Activated gamma-delta T cell treated with Interleukin-2 at 50 U/mL for 16 hours (primary cell): ENCODE measurements at regions not wholly inside any gene's neighbourhood (a gene's known extent, or its start where the extent isn't known, plus 50 kb on each side); places are given as distances from the start of the nearest gene placed in this dataset.

Source experiments
- DNase-seq: peaks from one replicate; pipeline ENCODE4 v3.0.0-alpha.2; 2020

DNA sequence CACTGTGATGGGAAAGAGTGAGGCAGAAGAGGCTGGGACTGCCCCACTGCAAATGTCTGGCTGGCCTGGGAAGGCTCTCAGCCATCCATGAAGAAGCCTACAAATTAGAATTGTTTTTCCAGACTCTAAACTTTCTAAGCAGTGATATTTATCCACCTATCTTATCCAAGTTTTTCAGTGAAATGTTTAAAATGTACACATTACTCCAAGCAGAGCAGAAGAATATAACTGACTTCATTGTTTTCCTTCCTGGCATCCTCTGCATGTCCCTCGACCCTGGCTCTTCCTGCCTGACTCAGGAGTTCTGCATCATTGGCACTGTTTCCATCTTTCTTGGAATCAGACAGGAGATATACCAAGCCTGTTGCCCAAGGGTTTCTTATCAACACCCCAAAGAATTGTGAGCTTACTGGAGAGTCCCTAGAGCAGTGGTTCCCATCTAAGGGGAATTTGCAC is 401.5 kb upstream of the PROK2 start:
- DNase-seq = no peak

DNA sequence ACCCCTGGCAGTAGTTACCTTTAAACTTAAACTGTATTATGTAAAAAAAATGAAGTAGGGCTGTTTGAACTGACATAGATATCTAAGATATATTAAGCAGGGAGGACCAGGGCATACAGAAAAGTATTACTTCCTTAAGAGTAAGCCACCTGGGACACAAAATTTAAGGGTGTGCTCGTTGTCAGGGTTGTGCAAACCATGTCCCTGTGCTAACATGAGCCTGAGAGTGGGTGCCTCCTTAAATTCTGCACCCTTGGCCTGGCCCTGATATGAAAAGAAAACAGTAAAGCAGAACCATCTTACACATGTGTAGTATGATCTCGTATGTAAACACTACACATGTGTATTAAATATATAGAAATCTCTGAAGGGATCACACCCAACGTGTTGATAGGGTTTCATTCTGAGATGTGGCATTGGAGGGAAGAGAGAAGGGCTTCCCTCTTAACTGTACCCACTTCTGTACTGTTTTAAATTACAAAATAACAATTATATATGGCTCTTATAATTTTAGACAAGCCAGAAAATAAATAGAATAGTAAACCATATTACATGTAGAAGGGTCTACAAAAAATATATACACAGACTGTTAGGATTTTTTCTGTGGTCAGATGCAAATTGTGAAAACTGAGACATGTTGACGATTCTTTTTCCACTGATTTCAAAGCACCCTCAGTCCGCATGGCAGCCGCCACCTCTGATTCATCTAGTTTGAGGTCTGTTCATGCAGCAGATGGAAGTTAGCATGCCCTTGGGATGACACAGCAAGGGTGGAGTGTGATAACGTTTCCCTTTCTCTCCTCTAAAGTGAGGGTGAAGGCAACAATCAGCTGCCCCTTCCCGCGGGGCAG is 400.8 kb upstream of the PROK2 start:
- DNase-seq = no peak

DNA sequence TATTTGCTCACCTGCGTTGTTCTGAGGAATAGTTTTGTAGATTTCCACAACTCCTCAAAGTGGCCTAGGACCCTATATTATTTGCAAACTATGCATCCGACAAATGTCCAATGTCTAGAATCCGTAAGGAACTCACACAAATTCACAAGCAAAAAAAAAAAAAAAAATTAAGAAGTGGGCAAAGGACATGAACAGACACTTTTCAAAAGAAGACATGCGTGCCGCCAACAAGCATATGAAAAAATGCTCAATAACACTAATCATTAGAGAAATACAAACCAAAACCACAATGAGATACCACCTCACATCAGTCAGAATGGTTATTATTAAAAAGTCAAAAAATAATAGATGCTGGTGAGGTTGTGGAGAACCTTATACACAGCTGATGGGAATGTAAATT is 398.5 kb upstream of the PROK2 start:
- no peak for DNase-seq

DNA sequence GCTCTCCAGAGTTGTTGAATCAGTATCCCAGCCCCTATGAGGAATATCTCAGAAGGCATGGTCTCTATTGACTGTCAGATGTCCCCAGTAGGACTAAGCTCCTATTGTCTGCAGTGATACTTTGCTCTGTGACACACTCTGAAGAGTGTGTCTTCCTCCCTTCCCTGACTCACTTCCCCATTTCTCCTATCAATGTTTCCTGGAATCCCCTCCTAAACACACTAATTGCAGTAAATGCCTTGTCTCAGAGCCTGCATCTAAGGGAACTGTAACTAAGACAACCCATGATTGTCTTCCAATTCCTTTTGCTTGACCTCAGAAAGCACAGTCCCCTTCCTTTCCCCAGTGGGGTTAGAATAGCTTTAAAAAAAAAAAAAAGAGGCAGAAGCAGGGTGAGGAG is 397.3 kb upstream of the PROK2 start:
- DNase-seq = no peak

GRCh38 chr3:72181251-72181650 is 396.3 kb upstream of the PROK2 start:
- DNase-seq = no peak

DNA sequence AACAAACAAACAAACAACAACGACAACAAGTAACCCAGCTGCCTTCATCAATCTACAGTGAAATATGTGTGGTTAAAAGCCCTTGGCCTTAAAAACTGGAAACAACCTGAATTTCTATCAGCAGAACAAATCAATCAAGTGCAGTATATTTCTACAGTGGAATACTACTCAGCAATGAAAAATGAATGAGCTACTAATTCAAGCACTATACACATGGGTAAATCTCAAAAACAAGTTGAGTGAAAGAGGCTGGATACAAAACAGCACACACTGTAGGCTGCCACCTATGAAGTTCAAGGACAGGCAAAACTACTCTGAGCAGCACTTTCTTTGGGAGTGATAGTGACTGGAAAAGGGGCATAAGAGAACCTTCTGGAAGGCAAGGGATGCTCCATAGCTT is 395.5 kb upstream of the PROK2 start:
- no peak for DNase-seq

DNA sequence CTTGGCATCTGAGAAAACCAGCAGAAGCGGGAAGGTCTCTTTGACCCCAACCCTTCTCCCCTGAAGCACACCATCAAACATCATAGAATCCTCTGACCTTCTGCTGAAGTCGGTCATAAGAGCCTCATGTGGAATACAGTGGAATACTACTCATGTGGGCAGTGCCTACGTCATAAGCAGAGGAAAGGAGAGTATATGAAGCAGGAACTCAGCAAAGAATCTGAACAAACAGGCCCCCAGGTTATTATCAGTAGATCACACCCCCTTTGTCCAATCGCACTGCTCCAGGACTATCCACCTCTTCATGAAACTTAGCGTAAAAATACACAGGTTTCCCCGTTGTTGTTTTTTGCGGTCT is 394.1 kb upstream of the PROK2 start:
- no peak for DNase-seq

GRCh38 chr3:72178463-72179106 is 393.6 kb upstream of the PROK2 start:
- no peak for DNase-seq

DNA sequence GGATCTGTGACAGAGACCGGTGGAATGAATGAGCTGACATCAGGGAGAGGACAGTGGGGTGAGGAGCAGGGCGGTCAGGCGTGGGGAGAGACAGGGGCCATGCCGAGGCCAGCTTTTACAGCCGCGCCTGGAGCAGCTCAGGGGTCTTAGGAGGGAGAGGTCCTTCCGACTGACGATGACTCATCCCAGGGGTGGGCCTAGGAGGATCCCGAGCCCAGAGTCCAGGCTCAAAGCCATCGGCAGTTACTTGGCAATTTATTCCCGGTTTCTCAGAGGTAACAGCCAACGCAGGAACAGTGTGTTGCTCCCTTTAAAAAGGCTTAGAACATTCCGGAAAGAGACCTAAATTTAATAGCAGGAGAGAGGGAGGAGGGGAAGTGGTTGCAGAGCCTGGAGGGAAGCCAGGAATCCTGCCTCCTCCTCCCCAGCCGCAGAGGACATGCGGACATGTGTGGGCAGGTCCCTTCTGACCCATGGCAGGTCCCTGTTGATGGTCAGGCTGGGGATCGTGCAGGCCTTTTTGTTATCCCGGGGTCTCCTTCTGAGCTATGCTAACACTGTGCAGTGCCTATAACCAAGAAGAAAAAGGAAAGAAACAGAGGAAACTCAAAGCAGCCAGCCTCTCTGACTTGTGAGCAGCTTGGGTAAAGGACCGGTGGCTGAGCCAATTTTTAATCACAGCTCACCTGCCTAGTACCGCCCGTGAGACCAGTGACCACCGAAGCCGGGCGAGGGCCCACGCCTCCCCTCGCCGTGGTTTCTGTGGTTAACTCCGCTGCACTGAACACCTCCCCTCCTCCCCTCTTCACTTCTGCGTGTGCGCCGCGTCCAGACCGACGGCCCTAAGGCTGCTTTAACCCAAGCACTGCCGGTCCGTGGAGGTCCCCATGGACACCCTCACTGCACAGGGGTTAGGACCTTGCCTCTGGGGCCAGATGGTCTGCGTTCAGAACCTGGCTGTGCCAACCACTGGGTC is 392.4 kb upstream of the PROK2 start:
- no peak for DNase-seq

DNA sequence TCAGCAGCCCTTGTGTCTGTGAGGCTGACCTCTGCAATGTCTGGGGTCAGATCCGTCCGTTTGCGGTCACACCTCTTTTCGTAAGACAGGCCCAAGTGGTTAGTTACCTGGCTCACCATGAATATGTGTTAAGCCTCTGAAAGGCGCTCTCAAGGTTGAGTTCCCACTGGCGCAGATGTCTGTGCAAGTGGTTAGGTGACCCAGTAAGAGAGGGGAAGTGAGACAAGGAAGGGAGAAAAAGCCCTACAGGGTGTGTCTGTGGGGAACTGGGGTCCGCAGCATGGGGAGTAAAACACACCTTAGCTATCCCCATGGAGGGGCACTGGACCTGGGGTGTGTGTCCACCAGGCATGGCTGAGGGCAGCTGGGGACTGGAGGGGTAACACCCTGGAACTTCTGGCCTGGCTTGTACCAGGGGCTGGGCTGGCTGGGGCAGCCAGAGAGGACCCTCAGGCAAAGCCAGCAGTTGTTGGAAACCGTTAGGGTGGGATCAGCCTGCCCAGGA is 391.6 kb upstream of the PROK2 start:
- DNase-seq = no peak

DNA sequence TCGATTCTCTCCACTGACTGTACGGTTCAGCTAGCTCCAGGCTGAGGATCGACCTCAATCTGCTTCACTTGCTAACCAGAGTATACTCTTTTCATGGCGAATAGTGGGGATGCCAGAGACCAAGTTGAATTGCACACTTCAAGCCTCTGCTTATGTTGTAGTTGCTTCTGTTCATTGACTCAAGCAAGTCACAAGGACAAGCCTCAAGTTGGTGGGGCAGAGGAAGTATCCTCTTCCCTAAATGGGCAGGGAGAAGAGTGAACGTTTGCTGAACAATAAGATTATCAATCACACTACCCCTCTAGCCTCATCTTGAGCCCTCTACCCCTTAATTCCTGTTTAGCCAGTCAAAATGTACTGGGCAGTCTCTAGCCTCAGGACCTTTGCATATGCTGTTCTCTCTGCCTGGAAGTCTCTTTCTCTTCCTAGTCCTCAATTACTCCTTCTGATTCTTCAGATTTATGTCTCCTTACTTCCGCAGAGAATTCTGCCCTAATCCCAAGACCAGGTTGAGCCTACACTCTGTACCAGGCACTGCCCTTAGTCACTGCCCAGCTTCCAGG is 390.4 kb upstream of the PROK2 start:
- no peak for DNase-seq

GRCh38 chr3:72174890-72175289 is 389.9 kb upstream of the PROK2 start:
- no peak for DNase-seq

GRCh38 chr3:72174040-72174439 is 389.1 kb upstream of the PROK2 start:
- DNase-seq = no peak

DNA sequence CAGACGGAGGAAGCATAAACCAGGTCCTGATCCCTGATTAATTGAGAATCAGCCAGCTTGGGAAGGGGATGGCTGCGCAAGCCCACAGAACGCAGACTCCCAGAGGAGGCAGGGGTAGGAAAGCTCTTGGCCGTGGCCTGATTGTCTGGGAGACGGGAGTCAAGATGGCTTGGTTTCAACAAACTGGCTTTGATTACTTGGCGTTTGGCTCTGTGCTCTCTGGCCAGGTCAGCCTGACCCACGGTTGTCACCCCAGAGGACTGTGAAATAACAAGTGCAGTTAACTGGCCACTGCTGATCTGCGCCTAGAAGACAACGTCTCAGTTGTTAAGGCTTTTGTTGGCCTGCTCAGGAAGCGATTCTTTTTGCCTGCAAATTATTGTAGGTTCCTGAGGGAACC is 387.0 kb upstream of the PROK2 start:
- no peak for DNase-seq

DNA sequence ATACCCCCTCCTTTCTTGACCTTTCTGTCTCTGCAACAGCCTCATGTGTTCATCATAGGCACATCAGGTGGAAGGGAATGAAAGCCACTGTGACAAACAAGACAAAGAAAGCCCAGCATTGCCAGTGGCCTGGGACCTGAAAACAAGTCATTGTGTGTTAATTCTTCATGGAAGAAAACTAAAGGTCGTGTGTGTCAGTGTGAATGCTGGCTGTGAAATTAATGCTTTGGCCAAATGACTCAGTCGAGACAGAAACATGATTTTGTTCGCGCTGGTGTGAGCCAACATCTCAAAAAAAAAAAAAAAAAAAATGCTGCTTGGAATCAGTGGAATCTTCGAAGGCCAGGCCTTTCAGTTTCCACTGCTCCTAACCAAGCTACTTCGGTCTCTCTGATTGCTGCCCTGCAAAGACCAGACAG is 386.5 kb upstream of the PROK2 start:
- DNase-seq = no peak

- no peak for DNase-seq
Observed at GRCh38 chr3:72169561-72170472, 384.9 kb upstream of the PROK2 start.

DNA sequence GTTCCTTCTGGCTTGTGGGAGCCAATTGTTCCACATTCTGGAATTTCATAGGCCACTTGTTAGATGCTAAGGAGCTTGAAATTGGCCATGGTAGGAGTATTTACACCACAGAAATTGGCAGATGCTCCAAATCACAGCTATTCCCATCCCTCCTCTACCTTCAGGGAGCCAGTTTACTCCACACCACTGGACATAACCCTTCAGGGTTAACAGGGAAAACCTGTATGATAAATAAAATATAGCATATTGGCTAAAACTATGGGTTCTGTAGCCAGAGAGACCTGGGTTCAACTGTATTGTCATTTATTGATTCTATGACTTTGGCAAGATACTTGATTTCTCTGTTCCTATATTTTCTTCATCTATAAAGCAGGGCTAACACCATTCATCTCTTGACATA is 384.2 kb upstream of the PROK2 start:
- no peak for DNase-seq

DNA sequence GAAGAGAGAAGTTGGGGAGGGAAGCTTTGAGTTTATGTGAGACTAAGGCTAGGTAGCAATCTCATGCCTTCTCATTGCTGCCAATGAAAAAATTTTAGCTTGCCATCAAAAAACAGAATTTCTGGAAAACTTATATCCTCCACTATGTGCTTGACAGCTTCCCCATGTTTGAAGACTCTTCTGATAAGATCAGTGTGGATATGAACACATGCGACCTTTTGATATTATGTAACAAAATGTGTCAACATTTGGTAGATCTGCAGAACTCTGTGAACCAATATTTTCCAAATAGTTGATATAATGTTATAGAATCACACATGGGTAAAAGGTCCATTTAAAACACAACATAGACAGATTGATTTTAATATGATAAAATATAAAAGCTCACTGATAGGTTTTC is 380.9 kb upstream of the PROK2 start:
- DNase-seq = no peak

DNA sequence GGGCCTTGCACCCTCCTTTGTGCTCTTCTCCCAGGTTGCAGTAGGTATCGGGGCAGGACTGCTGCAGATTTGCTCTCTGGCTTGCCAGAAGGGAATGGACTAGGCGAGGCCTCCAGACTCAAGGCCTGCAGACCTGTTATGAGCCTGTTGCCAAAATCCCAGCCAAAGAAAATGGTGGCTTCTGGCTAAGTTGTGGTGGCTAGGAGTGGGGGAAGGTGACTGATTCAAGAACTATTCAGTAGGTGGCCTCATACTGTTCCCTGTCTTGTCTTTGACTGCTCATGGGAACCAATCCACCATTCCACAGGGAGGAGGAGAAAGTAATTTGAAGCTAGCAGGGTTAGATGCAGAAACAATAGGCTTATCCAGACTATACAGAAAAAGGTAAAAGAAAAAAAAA is 380.4 kb upstream of the PROK2 start:
- no peak for DNase-seq

DNA sequence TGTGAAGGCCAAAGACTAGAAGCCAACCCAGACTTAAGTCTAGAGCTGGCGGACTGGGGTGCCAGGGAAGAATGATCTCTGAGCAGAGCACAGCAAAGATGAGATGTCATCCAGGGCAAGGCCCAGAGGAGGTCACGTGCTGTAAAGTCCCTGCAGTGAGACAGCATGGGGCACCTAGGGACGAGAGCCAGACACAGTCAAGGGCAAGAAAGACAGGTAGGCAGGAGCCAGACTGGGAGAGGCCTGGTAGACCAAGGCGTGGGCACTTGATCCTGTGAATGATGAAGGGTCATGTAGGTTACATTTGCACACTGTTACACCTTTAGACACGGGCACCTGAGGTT is 379.7 kb upstream of the PROK2 start:
- no peak for DNase-seq

DNA sequence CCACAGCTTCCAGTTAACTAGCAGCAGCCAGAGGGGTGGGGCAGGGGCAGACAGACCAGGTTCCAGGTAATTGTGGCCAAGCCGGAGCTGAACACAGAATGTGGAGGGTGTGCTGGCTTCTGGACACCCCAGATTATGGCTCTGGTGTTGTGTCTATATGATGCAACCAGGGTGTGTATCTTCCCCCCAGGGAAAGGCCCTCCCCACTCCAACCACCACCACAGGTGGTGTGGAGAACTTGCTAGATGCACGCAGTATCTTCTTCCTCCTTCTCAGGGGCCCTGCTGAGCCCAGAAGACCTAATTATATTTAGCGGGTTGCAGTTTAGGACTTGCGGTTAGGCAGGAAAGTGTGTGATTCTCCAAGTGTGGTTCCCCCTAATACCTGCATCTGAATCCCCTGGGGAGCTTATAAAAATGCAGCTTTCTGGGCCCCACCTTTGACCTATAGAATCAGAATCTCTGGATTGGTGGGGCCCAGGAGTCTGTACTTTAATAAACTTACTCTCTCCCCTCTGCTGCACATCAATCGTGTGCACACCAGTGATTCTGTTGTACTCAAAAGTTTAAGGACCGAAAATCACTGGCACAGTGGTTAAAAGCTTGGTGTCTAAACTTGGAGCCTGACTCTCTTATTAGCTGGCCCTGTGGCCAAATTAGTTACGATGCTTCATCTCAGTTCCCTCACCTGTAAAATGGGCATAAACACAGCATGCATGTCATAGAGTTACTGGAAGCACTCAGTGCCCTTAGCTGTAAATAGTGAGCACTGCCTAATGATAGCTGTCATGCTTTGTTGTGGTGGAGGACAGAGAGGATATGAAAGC is 379.1 kb upstream of the PROK2 start:
- DNase-seq = no peak
